Activated CD8-positive, alpha-beta T cell treated with anti-CD3 and anti-CD28 coated beads for 36 hours (primary cell): ENCODE measurements at regions not wholly inside any gene's neighbourhood (a gene's known extent, or its start where the extent isn't known, plus 50 kb on each side); places are given as distances from the start of the nearest gene placed in this dataset.

ENCODE experiments used
- ATAC-seq: fragments of 200-7000 bp; cut with Tn5 transposase; one replicate; pipeline ENCODE4 v1.10.0; 2021; ENCODE audit warnings: mild to moderate bottlenecking, moderate library complexity
- CTCF ChIA-PET: fragments of 350-600 bp; sonication (Branson Sonifier 250); formaldehyde crosslinking; loops from one replicate; lab custom pipeline; 2021; ENCODE audit warnings: antibody characterized with exemption; lab: Charles Lee
- POLR2A ChIA-PET: fragments of 350-600 bp; sonication (Branson Sonifier 250); formaldehyde crosslinking; loops from one replicate; lab custom pipeline; 2021; ENCODE audit warnings: antibody characterized with exemption; lab: Charles Lee
- DNase-seq: peaks from one replicate; pipeline ENCODE4 v3.0.0-alpha.2; 2020
- H3K27ac Mint-ChIP-seq: one replicate; pipeline ENCODE4 v1.8.0; 2021; ENCODE audit warnings: mild to moderate bottlenecking, mixed read lengths
- H3K27me3 Mint-ChIP-seq: one replicate; pipeline ENCODE4 v1.8.0; 2021; ENCODE audit warnings: mixed read lengths
- H3K36me3 Mint-ChIP-seq: one replicate; pipeline ENCODE4 v1.8.0; 2021; ENCODE audit warnings: low read depth, mixed read lengths
- H3K4me1 Mint-ChIP-seq: one replicate; pipeline ENCODE4 v1.8.0; 2021; ENCODE audit warnings: low read depth, mixed read lengths
- H3K4me3 Mint-ChIP-seq: one replicate; pipeline ENCODE4 v1.8.0; 2021; ENCODE audit warnings: mild to moderate bottlenecking, moderate library complexity, mixed read lengths
- H3K9me3 Mint-ChIP-seq: one replicate; pipeline ENCODE4 v1.8.0; 2021; ENCODE audit warnings: mixed read lengths
- intact Hi-C: fragments of 100-400 bp; cut with micrococcal nuclease; formaldehyde crosslinking; loops from one replicate; pipeline ENCODE4 v1.10.0; 2022
- TF ChIP-seq, protein P1 (sequence below): fragments of 200-600 bp; IDR thresholded peaks from one replicate; pipeline ENCODE4 v1.8.0; 2022; ENCODE audit warnings: antibody characterized with exemption, mild to moderate bottlenecking

DNA sequence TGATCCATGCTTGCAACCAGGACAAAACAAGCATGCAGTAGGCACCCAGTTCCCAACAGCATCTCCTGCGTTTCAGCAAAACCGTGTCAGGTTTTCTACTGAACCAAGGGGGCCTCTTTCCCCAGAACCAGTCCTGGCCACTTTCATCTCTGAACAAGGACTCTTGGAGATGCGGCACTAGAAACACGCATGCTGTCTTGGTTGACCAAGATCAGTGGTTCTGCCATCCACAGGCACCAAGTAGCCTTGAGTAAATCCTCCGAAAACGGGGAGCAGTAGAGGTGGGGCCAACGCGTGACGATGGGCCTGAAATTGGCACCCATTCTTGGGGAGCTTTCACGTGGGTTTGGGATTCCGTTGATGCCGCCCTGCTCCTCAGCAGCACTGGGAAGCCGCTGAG lies 62.5 kb upstream of the AJAP1 start:
- intact Hi-C loops, result no loop called here
- H3K9me3 Mint-ChIP-seq, result no peaks in the 10 kb centered on the region
- H3K36me3 Mint-ChIP-seq, result no peaks in the 10 kb centered on the region
- ATAC-seq (no peak), DNase-seq (no peak)
- no peak overlapping the region for H3K27ac Mint-ChIP-seq
- POLR2A ChIA-PET, result no interaction called here
- TF ChIP-seq, protein P1, sequence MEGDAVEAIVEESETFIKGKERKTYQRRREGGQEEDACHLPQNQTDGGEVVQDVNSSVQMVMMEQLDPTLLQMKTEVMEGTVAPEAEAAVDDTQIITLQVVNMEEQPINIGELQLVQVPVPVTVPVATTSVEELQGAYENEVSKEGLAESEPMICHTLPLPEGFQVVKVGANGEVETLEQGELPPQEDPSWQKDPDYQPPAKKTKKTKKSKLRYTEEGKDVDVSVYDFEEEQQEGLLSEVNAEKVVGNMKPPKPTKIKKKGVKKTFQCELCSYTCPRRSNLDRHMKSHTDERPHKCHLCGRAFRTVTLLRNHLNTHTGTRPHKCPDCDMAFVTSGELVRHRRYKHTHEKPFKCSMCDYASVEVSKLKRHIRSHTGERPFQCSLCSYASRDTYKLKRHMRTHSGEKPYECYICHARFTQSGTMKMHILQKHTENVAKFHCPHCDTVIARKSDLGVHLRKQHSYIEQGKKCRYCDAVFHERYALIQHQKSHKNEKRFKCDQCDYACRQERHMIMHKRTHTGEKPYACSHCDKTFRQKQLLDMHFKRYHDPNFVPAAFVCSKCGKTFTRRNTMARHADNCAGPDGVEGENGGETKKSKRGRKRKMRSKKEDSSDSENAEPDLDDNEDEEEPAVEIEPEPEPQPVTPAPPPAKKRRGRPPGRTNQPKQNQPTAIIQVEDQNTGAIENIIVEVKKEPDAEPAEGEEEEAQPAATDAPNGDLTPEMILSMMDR, result no peak
- CTCF ChIA-PET, result no interaction called here
- H3K4me3 Mint-ChIP-seq, result no peak overlapping the region
- H3K4me1 Mint-ChIP-seq, result no peaks in the 10 kb centered on the region
- H3K27me3 Mint-ChIP-seq, result peaks cover 5% of the 10 kb centered on the region

DNA sequence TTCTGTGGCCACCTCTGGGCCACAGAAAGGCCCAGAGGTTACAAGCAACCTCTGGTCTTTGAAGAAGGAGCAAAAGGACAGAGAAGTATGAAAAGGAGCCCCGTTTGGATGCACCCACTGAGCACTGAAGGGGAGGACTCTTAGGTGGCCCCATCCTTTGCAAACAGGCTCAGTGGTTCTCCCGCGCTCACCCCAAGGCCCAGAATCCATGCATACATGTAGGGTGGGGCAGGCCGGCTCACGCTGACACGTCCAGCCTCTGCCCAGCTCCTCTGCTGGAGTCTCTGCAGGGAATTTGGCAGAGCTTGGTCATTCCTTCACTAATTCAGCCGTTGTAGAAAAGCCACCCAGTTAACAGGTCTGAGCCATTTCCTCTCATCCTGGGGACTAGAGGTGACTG lies 61.3 kb upstream of the AJAP1 start:
- no peaks in the 10 kb centered on the region for H3K27me3 Mint-ChIP-seq
- ChIA-PET CTCF (no interaction called here), POLR2A (no interaction called here)
- no peaks in the 10 kb centered on the region for H3K36me3 Mint-ChIP-seq
- no peak overlapping the region for H3K27ac Mint-ChIP-seq
- no peaks in the 10 kb centered on the region for H3K9me3 Mint-ChIP-seq
- TF ChIP-seq, protein P1, result no peak
- DNase-seq (no peak), ATAC-seq (no peak)
- intact Hi-C loops, result no loop called here
- H3K4me3 Mint-ChIP-seq, result no peak overlapping the region
- H3K4me1 Mint-ChIP-seq, result no peaks in the 10 kb centered on the region

DNA sequence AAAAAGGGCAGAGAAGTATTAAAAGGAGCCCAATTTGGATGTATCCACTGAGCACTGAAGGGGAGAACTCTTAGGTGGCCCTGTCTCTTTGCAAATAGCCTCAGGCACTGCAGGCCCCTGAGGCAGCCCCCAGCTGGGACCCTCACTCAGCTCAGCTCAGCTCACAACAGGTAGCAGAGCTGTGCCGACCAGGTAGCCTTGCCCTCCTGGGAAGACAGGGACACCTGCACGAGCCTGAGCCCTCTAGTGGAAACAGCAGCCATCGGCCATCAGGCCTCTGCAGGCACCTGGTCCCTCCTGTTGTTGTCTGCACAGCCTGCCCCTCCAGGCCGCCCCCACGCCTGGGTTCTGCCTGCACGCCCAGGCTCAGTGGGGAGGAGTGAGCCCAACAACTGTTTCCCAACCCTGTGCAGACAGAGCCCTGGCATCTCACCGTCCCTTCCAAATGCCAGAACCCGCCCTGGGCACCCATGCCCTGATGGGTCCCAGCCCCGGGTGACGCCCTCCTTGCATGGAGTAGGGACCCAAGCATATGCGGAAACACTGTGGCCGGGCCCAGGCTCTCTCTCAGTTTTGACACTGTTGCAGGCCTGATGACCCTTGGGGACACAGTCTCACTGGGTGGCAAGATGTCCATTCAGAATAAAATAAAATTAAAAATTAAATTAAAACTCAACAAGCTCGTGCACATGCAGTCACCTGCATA lies 60.0 kb upstream of the AJAP1 start:
- ChIA-PET CTCF (no interaction called here), POLR2A (no interaction called here)
- TF ChIP-seq, protein P1, result no peak
- Mint-ChIP-seq H3K36me3 (no peaks in the 10 kb centered on the region), H3K27ac (no peak overlapping the region), H3K4me3 (no peak overlapping the region), H3K4me1 (no peaks in the 10 kb centered on the region), H3K27me3 (no peaks in the 10 kb centered on the region), H3K9me3 (no peaks in the 10 kb centered on the region)
- intact Hi-C loops, result no loop called here
- DNase-seq (no peak), ATAC-seq (no peak)

DNA sequence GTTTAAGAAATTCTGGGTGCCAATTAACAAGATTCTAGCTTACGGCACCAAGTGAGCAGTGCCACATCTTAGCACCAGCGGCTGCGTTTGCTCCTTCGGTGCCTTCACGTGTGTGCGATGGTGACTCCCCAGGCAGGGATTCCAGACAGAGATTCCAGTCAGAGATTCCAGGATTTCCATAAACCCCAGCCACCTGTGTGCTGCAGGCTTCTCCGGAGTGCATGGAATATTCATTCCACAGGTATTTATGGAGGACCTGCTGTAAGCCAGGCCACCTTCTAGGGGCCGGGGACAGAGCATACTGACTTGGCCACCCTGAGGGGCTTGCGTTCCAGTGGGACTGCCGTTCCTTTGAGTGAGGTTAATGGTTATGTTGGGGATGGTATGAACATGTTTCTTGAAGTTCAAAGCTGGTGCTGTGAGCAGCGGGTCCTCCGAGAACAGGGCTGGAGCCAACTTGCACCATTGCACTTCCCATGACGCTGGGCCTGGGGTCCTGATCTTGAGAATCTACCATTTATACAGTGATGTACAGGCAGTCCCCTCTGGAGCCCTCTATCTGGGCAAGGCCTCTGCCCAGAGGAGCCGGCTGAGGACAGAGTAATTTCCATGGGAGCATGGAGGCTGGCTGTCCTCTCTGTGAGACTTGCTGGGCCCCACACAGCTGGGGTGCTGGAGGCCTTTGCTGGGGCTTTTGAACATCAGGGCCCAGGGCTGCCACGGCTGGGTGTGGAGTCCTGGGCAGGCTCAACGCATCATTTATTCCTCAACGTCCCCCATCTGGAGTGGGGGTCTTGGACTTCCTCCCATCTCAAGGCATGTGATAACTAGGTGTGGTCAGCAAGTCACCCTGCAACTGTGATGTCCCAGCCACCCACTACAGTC lies 58.8 kb upstream of the AJAP1 start:
- ChIA-PET POLR2A (no interaction called here), CTCF (no interaction called here)
- H3K4me3 Mint-ChIP-seq, result no peak overlapping the region
- H3K4me1 Mint-ChIP-seq, result no peaks in the 10 kb centered on the region
- no peak for DNase-seq
- no peaks in the 10 kb centered on the region for H3K27me3 Mint-ChIP-seq
- no peak overlapping the region for H3K27ac Mint-ChIP-seq
- H3K36me3 Mint-ChIP-seq, result no peaks in the 10 kb centered on the region
- no peaks in the 10 kb centered on the region for H3K9me3 Mint-ChIP-seq
- TF ChIP-seq, protein P1, result no peak
- ATAC-seq, result no peak
- intact Hi-C loops, result no loop called here

DNA sequence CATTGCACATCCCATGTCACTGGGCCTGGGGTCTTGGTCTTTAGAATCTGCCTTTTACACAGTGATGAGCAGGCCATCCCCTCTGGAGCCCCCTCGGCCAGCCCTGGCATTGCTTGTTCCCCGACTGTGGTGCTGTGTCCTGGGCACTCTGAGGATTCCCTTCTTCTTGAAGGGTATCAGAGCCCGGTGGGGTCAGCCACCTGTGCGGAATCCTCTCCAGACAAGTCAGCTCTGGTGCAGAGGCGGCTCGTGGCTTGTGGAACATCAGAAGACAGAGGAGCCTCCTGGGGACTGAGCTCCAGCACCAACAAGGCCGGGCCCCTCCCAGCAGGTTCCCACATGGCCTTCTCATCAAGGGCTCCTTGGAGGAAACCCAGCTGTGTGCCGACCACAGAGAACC lies 57.9 kb upstream of the AJAP1 start:
- intact Hi-C loops, result no loop called here
- no peak for ATAC-seq

More for the DNA sequence above, 57.9 kb upstream of the AJAP1 start:
- H3K36me3 Mint-ChIP-seq, result no peaks in the 10 kb centered on the region
- H3K9me3 Mint-ChIP-seq, result no peaks in the 10 kb centered on the region
- H3K4me3 Mint-ChIP-seq, result no peak overlapping the region
- no peak overlapping the region for H3K27ac Mint-ChIP-seq
- no peak for DNase-seq
- ChIA-PET CTCF (interaction anchor here (1.7 kb wide), 1 partner anchor 11 kb away, joined by 6 read pairs; no protein-coding TSS in a partner anchor), POLR2A (no interaction called here)
- H3K27me3 Mint-ChIP-seq, result no peaks in the 10 kb centered on the region
- no peaks in the 10 kb centered on the region for H3K4me1 Mint-ChIP-seq
- TF ChIP-seq, protein P1, result no peak
